Erythroblast (primary cell): ENCODE measurements at regions not wholly inside any gene's neighbourhood (a gene's known extent, or its start where the extent isn't known, plus 50 kb on each side); places are given as distances from the start of the nearest gene placed in this dataset.

Experiments
- DNase-seq, 2 experiments: peaks; one replicate each; lab custom pipeline; 2025; lab: John Stamatoyannopoulos, UW
- GATA1 ChIP-seq: IDR thresholded peaks from 2 replicates; pipeline ENCODE4 v1.6.1; 2011; ENCODE audit warnings: low read depth, mild to moderate bottlenecking, control low read depth, low read length, moderate library complexity
- POLR2A ChIP-seq: IDR thresholded peaks from 2 replicates; pipeline ENCODE4 v1.6.1; 2011; ENCODE audit warnings: mild to moderate bottlenecking, low read length

DNA sequence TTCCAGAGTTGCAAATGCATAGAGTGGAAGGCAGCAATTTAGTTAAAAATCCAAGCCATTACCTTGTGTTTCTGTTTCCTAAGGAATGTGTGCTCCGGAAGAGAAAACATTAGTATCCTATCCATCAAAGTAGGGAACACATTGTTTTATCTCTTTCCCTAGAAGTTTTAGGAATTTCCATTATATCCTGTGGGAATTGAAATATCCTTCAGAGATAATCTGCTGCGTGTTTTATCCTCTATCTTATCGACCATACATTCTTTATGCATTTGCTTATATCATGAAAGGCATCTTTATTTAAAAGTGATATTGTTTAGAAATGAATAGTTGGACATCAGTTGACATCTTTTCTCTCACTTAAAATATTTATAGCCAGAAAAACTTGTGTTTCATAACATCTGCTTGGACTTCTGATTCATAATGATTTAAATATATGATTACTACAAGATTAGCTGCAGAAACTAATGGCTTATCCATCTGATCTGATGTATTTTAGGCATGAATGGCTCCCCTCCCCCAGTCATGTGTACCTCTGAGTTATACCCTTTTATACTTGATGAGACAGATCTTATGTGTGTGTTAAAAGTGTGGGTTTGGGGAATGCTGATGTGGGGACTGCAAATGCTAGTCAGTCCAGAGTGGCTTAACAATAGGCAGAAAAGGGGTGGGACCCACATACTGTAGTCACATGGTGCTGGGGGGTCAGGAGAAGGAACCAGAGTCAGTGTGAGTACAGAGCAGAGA is 136.2 kb upstream of the ARHGAP28 start:
- TF ChIP-seq POLR2A: no peak
- TF ChIP-seq GATA1: no peak
- DNase-seq: no peak

DNA sequence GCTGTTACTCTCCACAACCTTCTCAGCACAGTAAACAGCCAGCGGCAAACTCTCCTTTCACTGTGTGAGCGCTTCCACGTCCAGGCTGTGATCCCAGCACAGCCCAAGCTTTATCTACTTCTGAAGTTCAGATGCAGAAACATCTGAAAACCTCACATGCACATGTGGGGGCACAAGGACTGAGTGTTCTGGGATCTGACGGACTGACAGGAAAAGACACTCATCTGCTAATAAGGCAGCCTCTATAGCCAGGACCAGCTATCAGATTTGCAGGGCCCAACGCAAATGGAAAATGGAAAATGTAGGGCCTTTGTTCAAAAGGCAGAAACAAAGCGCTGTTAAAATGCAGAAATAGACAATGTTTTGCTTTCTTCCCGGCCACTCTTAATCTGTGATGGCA is 133.8 kb upstream of the ARHGAP28 start:
- no peak for DNase-seq
- TF ChIP-seq POLR2A (no peak), GATA1 (no peak)

GRCh38 chr18:6598657-6599056 is 130.9 kb upstream of the ARHGAP28 start:
- no peak for DNase-seq
- TF ChIP-seq GATA1: no peak

GRCh38 chr18:6600667-6601167 is 128.8 kb upstream of the ARHGAP28 start:
- TF ChIP-seq POLR2A (no peak), GATA1 (no peak)
- no peak for DNase-seq

DNA sequence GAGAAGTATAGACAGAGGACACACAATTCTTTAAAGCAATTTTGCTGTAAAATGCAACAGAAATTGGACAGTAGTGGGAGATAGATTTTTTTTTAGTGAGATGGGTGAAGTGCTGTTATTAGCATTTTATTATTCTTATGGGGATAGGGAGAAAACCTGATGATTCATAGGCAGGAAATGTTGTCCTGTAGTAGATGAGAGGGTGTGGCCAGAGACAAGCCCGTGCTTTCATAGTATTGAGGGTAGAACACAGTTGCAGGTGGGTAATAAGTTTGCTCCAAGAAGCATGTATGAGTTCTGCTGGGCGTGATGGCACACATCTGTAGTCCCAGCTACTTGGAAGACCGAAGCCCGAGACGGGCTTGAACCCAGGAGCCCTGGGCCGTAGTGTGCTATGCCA is 128.3 kb upstream of the ARHGAP28 start:
- no peak for DNase-seq
- TF ChIP-seq GATA1: no peak
- TF ChIP-seq POLR2A: no peak

DNA sequence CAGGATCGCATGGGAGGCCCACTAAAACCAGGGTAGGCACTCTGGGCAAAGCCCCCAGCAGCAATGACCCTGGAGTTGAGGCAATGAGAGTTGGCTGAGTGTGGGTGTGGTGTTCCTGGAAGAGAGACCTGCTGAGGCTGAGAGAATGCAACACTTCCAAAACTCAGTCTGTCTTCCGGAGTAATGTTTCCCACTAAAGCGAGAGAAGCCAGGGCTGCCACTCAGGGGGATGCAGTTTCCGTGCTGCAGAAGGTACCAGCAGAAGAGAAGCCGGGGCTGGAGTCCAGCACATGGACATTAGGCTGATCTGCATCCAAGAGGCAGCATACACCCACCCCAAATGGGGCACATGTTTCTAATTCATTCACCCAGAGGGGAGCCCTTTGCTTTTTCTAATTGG is 127.2 kb upstream of the ARHGAP28 start:
- no peak for TF ChIP-seq POLR2A
- DNase-seq: no peak

GRCh38 chr18:6604573-6604941 is 125.0 kb upstream of the ARHGAP28 start:
- TF ChIP-seq GATA1 (no peak), POLR2A (no peak)

GRCh38 chr18:6605115-6605869 is 124.2 kb upstream of the ARHGAP28 start:
- TF ChIP-seq POLR2A: no peak
- no peak for TF ChIP-seq GATA1
- DNase-seq: no peak

More at GRCh38 chr18:6604573-6604941, 125.0 kb upstream of the ARHGAP28 start:
- DNase-seq: no peak

- TF ChIP-seq POLR2A (no peak), GATA1 (no peak)
- DNase-seq: no peak
Measured at GRCh38 chr18:6606411-6607085, 123.0 kb upstream of the ARHGAP28 start.

DNA sequence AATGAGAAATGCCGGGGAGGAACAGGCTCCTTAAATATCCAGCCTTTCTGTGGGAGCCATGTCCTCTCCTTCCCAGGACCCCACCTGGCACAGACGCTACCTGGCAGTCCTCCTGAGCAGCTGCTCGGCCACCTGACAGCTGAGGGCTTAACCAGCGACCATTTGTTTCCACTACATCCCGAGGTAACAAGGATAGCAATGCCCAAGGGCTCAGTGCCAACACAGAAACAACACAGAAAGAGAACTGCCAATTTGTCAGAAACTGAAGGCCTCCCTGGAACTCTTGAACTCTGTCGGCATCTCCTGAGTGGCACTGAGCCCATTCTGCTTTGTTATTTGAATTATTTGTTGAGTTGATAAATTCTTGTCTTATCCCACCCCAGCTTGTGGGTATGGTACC is 122.2 kb upstream of the ARHGAP28 start:
- no peak for TF ChIP-seq GATA1
- no peak for TF ChIP-seq POLR2A
- DNase-seq: no peak

DNA sequence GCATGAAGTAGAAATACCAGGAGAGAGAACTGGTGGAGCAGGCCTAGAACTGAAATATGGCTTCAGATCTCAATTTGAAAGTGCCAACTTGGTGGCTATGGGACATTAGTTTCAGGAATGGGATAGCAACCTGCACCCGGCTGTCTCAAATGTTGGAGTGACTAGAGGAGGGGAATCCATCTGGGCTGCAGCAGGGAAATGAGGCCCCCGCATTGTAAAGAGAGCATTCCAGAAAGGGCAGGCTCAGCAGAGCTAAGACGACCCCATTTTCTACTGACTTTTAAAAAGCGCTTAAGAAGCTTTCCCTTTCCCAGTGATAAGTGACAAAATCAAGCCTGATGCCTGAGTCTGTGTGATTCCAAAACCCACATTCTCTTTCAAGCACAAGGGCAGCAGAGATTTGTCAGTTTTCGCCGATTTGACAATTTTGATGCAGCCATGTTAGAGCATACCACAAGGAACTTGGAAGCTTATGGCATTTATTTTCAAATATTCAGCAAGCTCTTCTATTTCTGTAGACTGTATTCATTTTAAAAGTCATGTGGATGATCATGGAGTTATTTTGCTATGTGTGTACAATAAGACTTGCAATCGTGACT is 119.8 kb upstream of the ARHGAP28 start:
- TF ChIP-seq GATA1: no peak
- TF ChIP-seq POLR2A: no peak
- no peak for DNase-seq

DNA sequence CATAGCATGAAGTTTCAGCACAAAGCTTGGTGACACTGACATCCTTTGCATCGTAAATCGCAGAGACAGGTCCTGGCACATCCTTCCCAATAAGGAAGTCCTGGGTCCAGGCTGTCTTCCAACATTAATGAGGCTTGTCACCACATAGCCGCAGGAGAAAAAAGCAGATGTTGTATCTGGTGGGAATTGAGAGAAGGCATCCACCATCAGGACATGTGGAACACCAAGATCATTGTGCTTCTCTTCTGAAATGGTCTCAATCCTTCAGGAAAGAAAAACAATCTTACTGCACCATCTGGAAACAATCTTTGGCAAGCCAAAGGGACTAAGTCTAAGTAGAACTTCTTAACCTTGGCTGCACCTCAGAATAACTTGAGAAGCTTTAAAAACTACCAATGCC is 119.0 kb upstream of the ARHGAP28 start:
- TF ChIP-seq POLR2A (no peak), GATA1 (no peak)

GRCh38 chr18:6613581-6613980 is 115.9 kb upstream of the ARHGAP28 start:
- TF ChIP-seq POLR2A: no peak
- TF ChIP-seq GATA1: no peak
- DNase-seq: no peak

More for the DNA sequence above, 119.0 kb upstream of the ARHGAP28 start:
- no peak for DNase-seq

DNA sequence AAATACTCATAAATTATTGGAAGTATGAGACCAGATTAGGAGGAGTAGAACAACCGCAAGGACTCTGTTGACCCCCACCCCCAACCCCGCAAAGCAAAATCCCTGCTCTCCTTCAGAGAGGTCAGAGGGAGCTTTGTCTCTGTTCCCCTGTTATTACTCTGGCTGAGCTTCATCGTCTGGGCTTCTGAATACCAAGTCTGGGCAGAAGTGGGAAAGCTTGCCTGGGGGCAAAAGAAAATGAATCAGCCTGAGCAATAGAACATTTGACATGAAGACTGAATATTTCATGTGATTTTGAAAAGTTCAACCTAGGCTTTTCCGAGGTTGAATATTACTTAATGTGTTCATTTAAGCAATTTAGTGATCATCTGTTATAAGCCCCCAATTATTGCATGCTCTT is 114.6 kb upstream of the ARHGAP28 start:
- TF ChIP-seq POLR2A (no peak), GATA1 (no peak)

More for the DNA sequence above, 114.6 kb upstream of the ARHGAP28 start:
- no peak for DNase-seq
